ENCODE measurements at regions not wholly inside any gene's neighbourhood (a gene's known extent, or its start where the extent isn't known, plus 50 kb on each side); places are given as distances from the start of the nearest gene placed in this dataset.

DNA sequence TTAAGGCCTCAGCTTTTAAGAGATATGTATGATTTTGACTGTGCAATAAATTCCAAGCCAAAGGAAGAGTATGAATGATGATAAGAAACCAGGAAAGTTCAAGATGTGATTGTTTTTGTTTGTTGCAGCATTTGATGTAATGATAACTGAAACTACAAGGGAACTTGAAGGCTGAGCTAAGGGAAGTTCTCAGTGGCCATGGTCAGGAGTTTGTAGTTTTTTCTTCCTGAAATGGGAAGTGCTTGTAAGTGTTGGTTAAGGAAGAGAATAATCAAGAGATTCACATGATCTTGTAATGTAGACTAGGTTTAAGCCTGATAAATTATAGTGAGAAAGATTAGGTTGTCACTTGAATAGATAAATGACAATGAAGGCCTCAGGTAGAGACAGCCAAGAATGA is 53.4 kb downstream of the PTCHD4 start:
- no peaks in the 10 kb centered on the region for H3K4me1 ChIP-seq (ENCODE audit: insufficient read depth, low read length)
- no peak overlapping the region for H2AFZ ChIP-seq (ENCODE audit: low read length)
- no peak overlapping the region for H3K27ac ChIP-seq (ENCODE audit: extremely low read length, insufficient read depth, low read length)
- BruUV-seq (replicated peaks) = no TSS peak
- H3K4me2 ChIP-seq (ENCODE audit: low read depth, low read length) = no peak overlapping the region
- no peaks in the 10 kb centered on the region for H3K27me3 ChIP-seq (ENCODE audit: control insufficient read depth in 1 of 2, insufficient read depth in 2 of 2, low read length in 2 of 2)
- no peak overlapping the region for H3K9ac ChIP-seq (ENCODE audit: insufficient read depth, low read depth, low read length)
- TF ChIP-seq NRL (CRISPR knock-in tag; IDR thresholded peaks at IDR 0.05; ENCODE audit: borderline replicate concordance) = no peak
- TF ChIP-seq ZFX (CRISPR knock-in tag; IDR thresholded peaks at IDR 0.05; ENCODE audit: low read depth) = no peak
- no peak for TF ChIP-seq ZNF224 (CRISPR knock-in tag; IDR thresholded peaks at IDR 0.05)
- TF ChIP-seq, protein P1, sequence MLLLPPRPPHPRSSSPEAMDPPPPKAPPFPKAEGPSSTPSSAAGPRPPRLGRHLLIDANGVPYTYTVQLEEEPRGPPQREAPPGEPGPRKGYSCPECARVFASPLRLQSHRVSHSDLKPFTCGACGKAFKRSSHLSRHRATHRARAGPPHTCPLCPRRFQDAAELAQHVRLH (CRISPR knock-in tag; IDR thresholded peaks at IDR 0.05; ENCODE audit: borderline replicate concordance, low read depth) = no peak
- TF ChIP-seq CBX1 (IDR thresholded peaks at IDR 0.05; ENCODE audit: low read depth) = no peak
- TF ChIP-seq MTERF4 (CRISPR knock-in tag; IDR thresholded peaks at IDR 0.05) = no peak
- no peak for TF ChIP-seq NKX3-1 (CRISPR knock-in tag; IDR thresholded peaks at IDR 0.05)
- no peak for TF ChIP-seq ZNF10 (CRISPR knock-in tag; IDR thresholded peaks at IDR 0.05; ENCODE audit: borderline replicate concordance, low read depth)
- TF ChIP-seq ZNF710 (CRISPR knock-in tag; IDR thresholded peaks at IDR 0.05; ENCODE audit: borderline replicate concordance) = no peak
- no peak for TF ChIP-seq ZNF275 (CRISPR knock-in tag; IDR thresholded peaks at IDR 0.05; ENCODE audit: borderline replicate concordance)
- TF ChIP-seq PTBP1 (IDR thresholded peaks at IDR 0.05; ENCODE audit: low read depth, low read length, poor library complexity, severe bottlenecking) = no peak
- no peak for TF ChIP-seq ZNF746 (CRISPR knock-in tag; IDR thresholded peaks at IDR 0.05)
- TF ChIP-seq SKI (IDR thresholded peaks at IDR 0.05; ENCODE audit: partially characterized antibody) = no peak
- no peak for TF ChIP-seq ZNF766 (CRISPR knock-in tag; IDR thresholded peaks at IDR 0.05; ENCODE audit: borderline replicate concordance)
- TF ChIP-seq ZNF782 (CRISPR knock-in tag; IDR thresholded peaks at IDR 0.05; ENCODE audit: borderline replicate concordance) = no peak
- TF ChIP-seq ZNF652 (CRISPR knock-in tag; IDR thresholded peaks at IDR 0.05; ENCODE audit: borderline replicate concordance, low read depth) = no peak
- no peak for TF ChIP-seq ZNF367 (CRISPR knock-in tag; IDR thresholded peaks at IDR 0.05; ENCODE audit: borderline replicate concordance)
- no peak for TF ChIP-seq SALL2 (CRISPR knock-in tag; IDR thresholded peaks at IDR 0.05)
- TF ChIP-seq THRA (CRISPR knock-in tag; IDR thresholded peaks at IDR 0.05; ENCODE audit: borderline replicate concordance) = no peak
- no peaks in the 10 kb centered on the region for H3K9me3 ChIP-seq (ENCODE audit: low read length)
- ATAC-seq (no peak), FAIRE-seq (no peak), DNase-seq (ENCODE audit: low spot score) (no peak)
- H3K36me3 ChIP-seq (replicated peaks in 1 of 2; ENCODE audit: control insufficient read depth in 1 of 2, insufficient read depth in 2 of 2, low read length in 2 of 2) = peaks cover 9 to 29% of the 10 kb centered on the region in 2 experiments
- H3K79me2 ChIP-seq (ENCODE audit: insufficient read depth, low read length) = no peaks in the 10 kb centered on the region
- intact Hi-C loops (cut with micrococcal nuclease; ENCODE audit: unreplicated experiment) (no loop called here), in situ Hi-C loops (cut with HindIII; ENCODE audit: extremely low pct_ligation_motif_present, low pct_unique_long_range_greater_than_20kb) (no loop called here)
- ChIA-PET POLR2A (no interaction called here), CTCF (ENCODE audit: low intra/inter-chr PET ratio, low total read pairs) (no interaction called here)
- H3K4me3 ChIP-seq (replicated peaks in 1 of 3; ENCODE audit: insufficient read depth in 1 of 3, low read depth in 2 of 3, low read length in 3 of 3) = no peak overlapping the region
- no peaks in the 10 kb centered on the region for H4K20me1 ChIP-seq (ENCODE audit: insufficient read depth, low read length)
